ENCODE measurements at regions not wholly inside any gene's neighbourhood (a gene's known extent, or its start where the extent isn't known, plus 50 kb on each side); places are given as distances from the start of the nearest gene placed in this dataset.

- no peak for TF ChIP-seq ZNF224 (CRISPR knock-in tag; IDR thresholded peaks at IDR 0.05)
- TF ChIP-seq TCF7L2 (IDR thresholded peaks at IDR 0.05; ENCODE audit: low read depth, low read length) = no peak
These were observed 173.1 kb upstream of the AGR3 start (continued) for GRCh38 chr7:17054836-17055235.

DNA sequence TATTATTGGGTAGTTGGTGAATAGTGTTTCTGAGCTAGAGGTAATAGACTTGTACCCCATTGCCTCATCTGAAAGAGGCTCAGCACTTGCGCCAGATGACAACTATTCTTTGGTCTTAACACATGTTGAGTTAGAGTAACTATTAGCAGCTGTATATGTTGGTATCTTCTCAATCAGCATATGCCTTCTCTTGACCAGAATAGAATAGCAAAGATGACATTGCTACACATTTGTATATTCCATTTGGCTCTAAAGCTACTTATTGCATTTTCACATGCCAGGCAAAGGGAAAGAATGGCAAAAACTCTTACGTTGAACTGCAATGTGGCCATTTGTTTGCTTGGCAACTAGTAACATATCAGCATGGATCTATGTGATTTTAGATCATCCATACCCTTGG lies 173.8 kb upstream of the AGR3 start:
- ChIA-PET CTCF (ENCODE audit: low intra/inter-chr PET ratio, low total read pairs) (no interaction called here), POLR2A (no interaction called here)
- intact Hi-C loops (cut with micrococcal nuclease; ENCODE audit: unreplicated experiment) (no loop called here), in situ Hi-C loops (cut with HindIII; ENCODE audit: extremely low pct_ligation_motif_present, low pct_unique_long_range_greater_than_20kb) (no loop called here)
- no peaks in the 10 kb centered on the region for H4K20me1 ChIP-seq (ENCODE audit: insufficient read depth, low read length)
- no peak for TF ChIP-seq POLR2AphosphoS5 (IDR thresholded peaks at IDR 0.05; ENCODE audit: low read depth, low read length)
- no peak for TF ChIP-seq KMT2A (CRISPR knock-in tag; IDR thresholded peaks at IDR 0.05)
- no peak for TF ChIP-seq ZNF343 (CRISPR knock-in tag; IDR thresholded peaks at IDR 0.05)
- TF ChIP-seq ZNF747 (CRISPR knock-in tag; IDR thresholded peaks at IDR 0.05; ENCODE audit: borderline replicate concordance) = no peak
- no peak for TF ChIP-seq ZNF225 (CRISPR knock-in tag; IDR thresholded peaks at IDR 0.05)
- TF ChIP-seq ZNF431 (CRISPR knock-in tag; IDR thresholded peaks at IDR 0.05; ENCODE audit: borderline replicate concordance, low read depth) = no peak
- TF ChIP-seq GLI4 (CRISPR knock-in tag; IDR thresholded peaks at IDR 0.05; ENCODE audit: borderline replicate concordance) = no peak
- TF ChIP-seq ZNF441 (CRISPR knock-in tag; IDR thresholded peaks at IDR 0.05; ENCODE audit: borderline replicate concordance) = no peak
- no peak for TF ChIP-seq TSC22D2 (CRISPR knock-in tag; IDR thresholded peaks at IDR 0.05; ENCODE audit: borderline replicate concordance)
- TF ChIP-seq, protein P1, sequence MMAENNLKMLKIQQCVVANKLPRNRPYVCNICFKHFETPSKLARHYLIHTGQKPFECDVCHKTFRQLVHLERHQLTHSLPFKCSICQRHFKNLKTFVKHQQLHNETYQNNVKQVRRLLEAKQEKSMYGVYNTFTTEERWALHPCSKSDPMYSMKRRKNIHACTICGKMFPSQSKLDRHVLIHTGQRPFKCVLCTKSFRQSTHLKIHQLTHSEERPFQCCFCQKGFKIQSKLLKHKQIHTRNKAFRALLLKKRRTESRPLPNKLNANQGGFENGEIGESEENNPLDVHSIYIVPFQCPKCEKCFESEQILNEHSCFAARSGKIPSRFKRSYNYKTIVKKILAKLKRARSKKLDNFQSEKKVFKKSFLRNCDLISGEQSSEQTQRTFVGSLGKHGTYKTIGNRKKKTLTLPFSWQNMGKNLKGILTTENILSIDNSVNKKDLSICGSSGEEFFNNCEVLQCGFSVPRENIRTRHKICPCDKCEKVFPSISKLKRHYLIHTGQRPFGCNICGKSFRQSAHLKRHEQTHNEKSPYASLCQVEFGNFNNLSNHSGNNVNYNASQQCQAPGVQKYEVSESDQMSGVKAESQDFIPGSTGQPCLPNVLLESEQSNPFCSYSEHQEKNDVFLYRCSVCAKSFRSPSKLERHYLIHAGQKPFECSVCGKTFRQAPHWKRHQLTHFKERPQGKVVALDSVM (CRISPR knock-in tag; IDR thresholded peaks at IDR 0.05) = no peak
- no peak for TF ChIP-seq REPIN1 (CRISPR knock-in tag; IDR thresholded peaks at IDR 0.05; ENCODE audit: borderline replicate concordance, low read depth)
- H3K27me3 ChIP-seq (ENCODE audit: control insufficient read depth in 1 of 2, insufficient read depth in 2 of 2, low read length in 2 of 2) = no peaks in the 10 kb centered on the region
- no peak overlapping the region for H3K4me3 ChIP-seq (replicated peaks in 1 of 3; ENCODE audit: insufficient read depth in 1 of 3, low read depth in 2 of 3, low read length in 3 of 3)
- no peaks in the 10 kb centered on the region for H3K79me2 ChIP-seq (ENCODE audit: insufficient read depth, low read length)
- H3K9me3 ChIP-seq (ENCODE audit: low read length) = no peaks in the 10 kb centered on the region
- H3K4me2 ChIP-seq (ENCODE audit: low read depth, low read length) = no peak overlapping the region
- H3K36me3 ChIP-seq (replicated peaks in 1 of 2; ENCODE audit: control insufficient read depth in 1 of 2, insufficient read depth in 2 of 2, low read length in 2 of 2) = no peaks in the 10 kb centered on the region
- no peak overlapping the region for H3K27ac ChIP-seq (ENCODE audit: extremely low read length, insufficient read depth, low read length)
- BruUV-seq (replicated peaks) = no TSS peak
- DNase-seq (ENCODE audit: low spot score) = no peak
- no peak overlapping the region for H2AFZ ChIP-seq (ENCODE audit: low read length)
- FAIRE-seq = no peak
- no peak for ATAC-seq
- H3K4me1 ChIP-seq (ENCODE audit: insufficient read depth, low read length) = 0 out of 2 replicates have a peak, but pooled peaks cover 5% of the 10 kb centered on the region
- WGBS (ENCODE audit: low lambda C conversion rate) = 97% methylated on average over 2 of the region's 2 CpGs
- H3K9ac ChIP-seq (ENCODE audit: insufficient read depth, low read depth, low read length) = no peak overlapping the region

Data from HepG2 (cell line).